ENCODE measurements at regions not wholly inside any gene's neighbourhood (a gene's known extent, or its start where the extent isn't known, plus 50 kb on each side); places are given as distances from the start of the nearest gene placed in this dataset.

GRCh38 chr4:188459381-188459780, 320.1 kb downstream of the TRIML1 start:
- Histone ChIP-seq H3K4me1 (ENCODE audit: control insufficient read depth, insufficient read depth, low read length) (no peaks in the 10 kb centered on the region), H3K27ac (ENCODE audit: low read depth, low read length) (no peak overlapping the region), H3K9ac (ENCODE audit: extremely low read depth, low read length, poor library complexity, severe bottlenecking) (no peak overlapping the region), H3K27me3 (ENCODE audit: control insufficient read depth, insufficient read depth, low read length, poor library complexity, severe bottlenecking) (no peaks in the 10 kb centered on the region), H3K9me3 (ENCODE audit: control insufficient read depth, low read length) (peaks cover 21% of the 10 kb centered on the region), H3K4me3 (ENCODE audit: low read length) (no peak overlapping the region), H3K36me3 (ENCODE audit: control insufficient read depth, insufficient read depth, low read length) (no peaks in the 10 kb centered on the region)
- DNase-seq: no peak
- H3K27me3 Mint-ChIP-seq (ENCODE audit: insufficient read depth): peaks cover 5% of the 10 kb centered on the region
- no peak for TF ChIP-seq CTCF (conservative IDR thresholded peaks at IDR 0.05)
- peaks cover 30% of the 10 kb centered on the region for H3K9me3 Mint-ChIP-seq
- H3K36me3 Mint-ChIP-seq (ENCODE audit: low read depth): peaks cover 6% of the 10 kb centered on the region
- peaks cover 20% of the 10 kb centered on the region for H3K4me1 Mint-ChIP-seq
- no peak overlapping the region for H3K4me3 Mint-ChIP-seq
- H3K27ac Mint-ChIP-seq: no peak overlapping the region
- WGBS, 2 experiments (ENCODE audit: insufficient coverage in 1 of 2, insufficient read length in 1 of 2): no CpG with 5 or more reads among the region's 1 CpG

- DNase-seq: no peak
- WGBS, 2 experiments (ENCODE audit: insufficient coverage in 1 of 2, insufficient read length in 1 of 2): 73 to 100% methylated on average over 1 to 2 of the region's 2 CpGs
- Histone ChIP-seq H3K27ac (ENCODE audit: low read depth, low read length) (no peak overlapping the region), H3K4me1 (ENCODE audit: control insufficient read depth, insufficient read depth, low read length) (no peaks in the 10 kb centered on the region), H3K9me3 (ENCODE audit: control insufficient read depth, low read length) (peaks cover 28% of the 10 kb centered on the region), H3K9ac (ENCODE audit: extremely low read depth, low read length, poor library complexity, severe bottlenecking) (no peak overlapping the region), H3K27me3 (ENCODE audit: control insufficient read depth, insufficient read depth, low read length, poor library complexity, severe bottlenecking) (no peaks in the 10 kb centered on the region), H3K4me3 (ENCODE audit: low read length) (no peak overlapping the region), H3K36me3 (ENCODE audit: control insufficient read depth, insufficient read depth, low read length) (no peaks in the 10 kb centered on the region)
- TF ChIP-seq CTCF (conservative IDR thresholded peaks at IDR 0.05): no peak
- no peaks in the 10 kb centered on the region for H3K4me1 Mint-ChIP-seq
- peaks cover 27% of the 10 kb centered on the region for H3K9me3 Mint-ChIP-seq
- H3K36me3 Mint-ChIP-seq (ENCODE audit: low read depth): peaks cover 5% of the 10 kb centered on the region
- H3K27me3 Mint-ChIP-seq (ENCODE audit: insufficient read depth): no peaks in the 10 kb centered on the region
- H3K27ac Mint-ChIP-seq: no peak overlapping the region
- H3K4me3 Mint-ChIP-seq: no peak overlapping the region
These were observed 324.7 kb downstream of the TRIML1 start for GRCh38 chr4:188463909-188464308.

- Histone ChIP-seq H3K9me3 (ENCODE audit: control insufficient read depth, low read length) (peaks cover 19% of the 10 kb centered on the region), H3K36me3 (ENCODE audit: control insufficient read depth, insufficient read depth, low read length) (no peaks in the 10 kb centered on the region), H3K27ac (ENCODE audit: low read depth, low read length) (no peak overlapping the region), H3K4me3 (ENCODE audit: low read length) (no peak overlapping the region), H3K27me3 (ENCODE audit: control insufficient read depth, insufficient read depth, low read length, poor library complexity, severe bottlenecking) (no peaks in the 10 kb centered on the region), H3K4me1 (ENCODE audit: control insufficient read depth, insufficient read depth, low read length) (no peaks in the 10 kb centered on the region), H3K9ac (ENCODE audit: extremely low read depth, low read length, poor library complexity, severe bottlenecking) (no peak overlapping the region)
- H3K27ac Mint-ChIP-seq: no peak overlapping the region
- TF ChIP-seq CTCF (conservative IDR thresholded peaks at IDR 0.05): no peak
- H3K9me3 Mint-ChIP-seq: peaks cover 20% of the 10 kb centered on the region
- WGBS, 2 experiments (ENCODE audit: insufficient coverage in 1 of 2, insufficient read length in 1 of 2): 88% methylated on average over 1 of the region's 1 CpG; no CpG with 5 or more reads in 1 of the 2 experiments
- no peaks in the 10 kb centered on the region for H3K27me3 Mint-ChIP-seq (ENCODE audit: insufficient read depth)
- no peak for DNase-seq
- peaks cover 5% of the 10 kb centered on the region for H3K36me3 Mint-ChIP-seq (ENCODE audit: low read depth)
- no peak overlapping the region for H3K4me3 Mint-ChIP-seq
- no peaks in the 10 kb centered on the region for H3K4me1 Mint-ChIP-seq
These were observed 326.8 kb downstream of the TRIML1 start for GRCh38 chr4:188466001-188466400.

All from endodermal cell (in vitro differentiated cells).